Testis (tissue), 2 donors: ENCODE measurements at regions not wholly inside any gene's neighbourhood (a gene's known extent, or its start where the extent isn't known, plus 50 kb on each side); places are given as distances from the start of the nearest gene placed in this dataset.

ENCODE experiments used
- DNase-seq: peaks from one replicate; pipeline ENCODE4 v3.0.0-alpha.2; 2019
- H3K27ac ChIP-seq, 2 donors: fragments of 200-600 bp; sonication (generic); one replicate each; pipeline ENCODE4 v1.5.1; 2019
- H3K27me3 ChIP-seq: fragments of 200-600 bp; sonication (generic); one replicate; pipeline ENCODE4 v1.5.1; 2019
- H3K36me3 ChIP-seq: fragments of 200-600 bp; sonication (generic); one replicate; pipeline ENCODE4 v1.5.1; 2017; ENCODE audit warnings: low read depth; ENCODE audit errors: missing control alignments
- H3K4me1 ChIP-seq: fragments of 200-600 bp; sonication (generic); one replicate; pipeline ENCODE4 v1.5.1; 2019
- H3K4me3 ChIP-seq, 2 donors: fragments of 200-600 bp; sonication (generic); one replicate each; pipeline ENCODE4 v1.5.1; 2017 to 2019
- H3K9me3 ChIP-seq: fragments of 200-600 bp; sonication (generic); one replicate; pipeline ENCODE4 v1.5.1; 2017
- CTCF ChIP-seq, 3 experiments: fragments of 450-650 bp in 2 of 3; fragments of 200-600 bp in 1 of 3; sonication (generic) in 1 of 3; IDR thresholded peaks; one replicate each; pipeline ENCODE4 v1.5.1; 2016 to 2019; ENCODE audit warnings: antibody characterized with exemption in 3 of 3, mild to moderate bottlenecking in 2 of 3, moderate library complexity in 1 of 3
- POLR2A ChIP-seq: fragments of 450-650 bp; IDR thresholded peaks from one replicate; pipeline ENCODE4 v1.6.1; 2017; ENCODE audit warnings: antibody characterized with exemption, mild to moderate bottlenecking, moderate library complexity
- WGBS, 2 donors: methylation state at CpG; one replicate each; pipeline ENCODE4 v1.1.5; 2018; 5-methylcytosine and 5-hydroxymethylcytosine counted together
- intact Hi-C: fragments of 100-400 bp; cut with DNase I; formaldehyde crosslinking; loops from one replicate; pipeline ENCODE4 v1.15.1; 2023; ENCODE audit warnings: low total_unique reads

- Histone ChIP-seq H3K36me3 (no peaks in the 10 kb centered on the region), H3K4me1 (no peaks in the 10 kb centered on the region), H3K27ac (no peak overlapping the region), H3K9me3 (no peaks in the 10 kb centered on the region), H3K27me3 (no peaks in the 10 kb centered on the region), H3K4me3 (no peak overlapping the region)
- WGBS, 2 donors = 92% methylated on average over 3 of the region's 3 CpGs
- intact Hi-C loops = no loop called here
- TF ChIP-seq POLR2A (no peak), CTCF (IDR thresholded peaks at IDR 0.05) (no peak)
- no peak for DNase-seq
Observed at GRCh38 chr2:104140361-104140760, 713.6 kb upstream of the POU3F3 start.

- no peak for DNase-seq
- no peaks in the 10 kb centered on the region for H3K9me3 ChIP-seq
- no peaks in the 10 kb centered on the region for H3K4me1 ChIP-seq
- TF ChIP-seq POLR2A (no peak), CTCF (IDR thresholded peaks at IDR 0.05) (no peak)
- no peaks in the 10 kb centered on the region for H3K27me3 ChIP-seq
- H3K4me3 ChIP-seq = no peak overlapping the region
- WGBS, 2 donors = 77 to 86% methylated on average over 4 of the region's 4 CpGs
- intact Hi-C loops = no loop called here
- H3K36me3 ChIP-seq = no peaks in the 10 kb centered on the region
- H3K27ac ChIP-seq = no peak overlapping the region
Observed at GRCh38 chr2:104158191-104158590, 695.7 kb upstream of the POU3F3 start.

- WGBS, 2 donors = 83 to 86% methylated on average over 2 of the region's 2 CpGs
- Histone ChIP-seq H3K9me3 (no peaks in the 10 kb centered on the region), H3K4me3 (no peak overlapping the region), H3K4me1 (no peaks in the 10 kb centered on the region), H3K36me3 (no peaks in the 10 kb centered on the region), H3K27me3 (no peaks in the 10 kb centered on the region), H3K27ac (no peak overlapping the region)
- no peak for DNase-seq
- intact Hi-C loops = no loop called here
- TF ChIP-seq POLR2A (no peak), CTCF (IDR thresholded peaks at IDR 0.05) (no peak)
Observed at GRCh38 chr2:104163611-104164130, 690.2 kb upstream of the POU3F3 start.

GRCh38 chr2:104164721-104165252, 689.1 kb upstream of the POU3F3 start:
- no peak for DNase-seq
- no peaks in the 10 kb centered on the region for H3K27me3 ChIP-seq
- WGBS, 2 donors = 89 to 91% methylated on average over 7 of the region's 7 CpGs
- H3K9me3 ChIP-seq = no peaks in the 10 kb centered on the region
- H3K27ac ChIP-seq = no peak overlapping the region
- no peaks in the 10 kb centered on the region for H3K36me3 ChIP-seq
- intact Hi-C loops = no loop called here
- no peak overlapping the region for H3K4me3 ChIP-seq
- TF ChIP-seq CTCF (IDR thresholded peaks at IDR 0.05) (no peak), POLR2A (no peak)
- H3K4me1 ChIP-seq = no peaks in the 10 kb centered on the region

GRCh38 chr2:104177179-104177578, 676.7 kb upstream of the POU3F3 start:
- no peaks in the 10 kb centered on the region for H3K27me3 ChIP-seq
- H3K27ac ChIP-seq = no peak overlapping the region
- no peaks in the 10 kb centered on the region for H3K36me3 ChIP-seq
- DNase-seq = no peak
- no peaks in the 10 kb centered on the region for H3K4me1 ChIP-seq
- TF ChIP-seq CTCF (IDR thresholded peaks at IDR 0.05) (no peak), POLR2A (no peak)
- H3K4me3 ChIP-seq = no peak overlapping the region
- 82 to 88% methylated on average over 1 of the region's 1 CpG for WGBS, 2 donors
- H3K9me3 ChIP-seq = no peaks in the 10 kb centered on the region
- intact Hi-C loops = no loop called here
